Activated naive CD8-positive, alpha-beta T cell treated with anti-CD3 and anti-CD28 coated beads for 36 hours (primary cell): ENCODE measurements at regions not wholly inside any gene's neighbourhood (a gene's known extent, or its start where the extent isn't known, plus 50 kb on each side); places are given as distances from the start of the nearest gene placed in this dataset.

Source experiments
- DNase-seq: peaks from one replicate; pipeline ENCODE4 v3.0.0; 2021
- H3K27ac Mint-ChIP-seq: one replicate; pipeline ENCODE4 v1.8.0; 2022; ENCODE audit warnings: mild to moderate bottlenecking, moderate library complexity, mixed read lengths
- H3K27me3 Mint-ChIP-seq: one replicate; pipeline ENCODE4 v1.8.0; 2022; ENCODE audit warnings: mild to moderate bottlenecking, mixed read lengths
- H3K36me3 Mint-ChIP-seq: one replicate; pipeline ENCODE4 v1.8.0; 2021; ENCODE audit warnings: mild to moderate bottlenecking, mixed read lengths
- H3K4me1 Mint-ChIP-seq: one replicate; pipeline ENCODE4 v1.8.0; 2021; ENCODE audit warnings: mixed read lengths
- H3K4me3 Mint-ChIP-seq: one replicate; pipeline ENCODE4 v1.8.0; 2022; ENCODE audit warnings: mild to moderate bottlenecking, moderate library complexity, mixed read lengths
- H3K9me3 Mint-ChIP-seq: one replicate; pipeline ENCODE4 v1.8.0; 2022; ENCODE audit warnings: mixed read lengths

DNA sequence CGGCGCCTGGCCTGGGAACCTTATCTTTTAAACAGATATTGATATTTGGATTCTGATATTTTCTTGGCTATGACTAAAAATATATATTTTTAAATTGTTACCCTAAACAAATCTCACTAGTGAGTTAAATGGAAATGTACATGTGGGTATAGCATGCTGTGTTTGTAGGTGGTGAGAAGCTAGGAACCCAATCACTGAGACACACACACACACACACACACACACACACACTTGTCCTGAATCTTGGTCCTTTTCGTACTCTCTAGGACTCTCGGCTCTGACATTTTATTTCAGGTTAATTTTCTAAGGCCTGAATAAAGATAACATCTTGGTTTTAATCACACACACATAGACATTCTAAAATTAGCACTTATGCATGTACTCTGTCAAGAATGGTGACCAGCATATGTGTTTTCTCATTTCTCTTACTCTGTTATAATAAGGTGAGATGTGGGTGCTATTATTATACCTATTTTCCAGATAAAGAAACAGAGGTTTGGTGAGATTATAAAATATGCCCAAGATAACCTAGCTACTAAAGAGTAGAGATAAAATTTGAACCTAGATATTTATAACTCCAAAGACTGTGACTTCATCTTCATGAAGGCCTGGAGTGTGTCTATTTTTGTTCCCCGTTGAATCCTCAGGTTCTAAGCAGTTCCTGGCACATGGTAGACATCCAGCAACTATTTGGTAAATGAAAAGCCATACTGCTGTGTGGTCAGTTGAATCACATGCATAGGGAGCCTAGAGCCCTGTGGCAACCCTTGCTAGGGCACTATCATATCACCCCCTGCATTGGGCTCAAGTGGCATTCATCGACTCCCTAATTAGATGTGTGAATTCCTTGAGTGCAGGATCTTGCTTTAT lies 85.0 kb upstream of the RAB3GAP2 start:
- Mint-ChIP-seq H3K36me3 (no peaks in the 10 kb centered on the region), H3K4me3 (no peak overlapping the region), H3K27ac (no peak overlapping the region), H3K9me3 (peaks cover 1% of the 10 kb centered on the region), H3K27me3 (peaks cover 4% of the 10 kb centered on the region), H3K4me1 (no peaks in the 10 kb centered on the region)
- no peak for DNase-seq

GRCh38 chr1:220353229-220354012 lies 81.2 kb upstream of the RAB3GAP2 start:
- peaks cover 9% of the 10 kb centered on the region for H3K27me3 Mint-ChIP-seq
- H3K4me3 Mint-ChIP-seq: no peak overlapping the region
- H3K36me3 Mint-ChIP-seq: no peaks in the 10 kb centered on the region
- no peak overlapping the region for H3K27ac Mint-ChIP-seq
- DNase-seq: no peak
- no peaks in the 10 kb centered on the region for H3K4me1 Mint-ChIP-seq
- no peaks in the 10 kb centered on the region for H3K9me3 Mint-ChIP-seq

GRCh38 chr1:220348211-220348610 lies 76.0 kb upstream of the RAB3GAP2 start:
- Mint-ChIP-seq H3K9me3 (no peaks in the 10 kb centered on the region), H3K27me3 (peaks cover 18% of the 10 kb centered on the region), H3K4me1 (no peaks in the 10 kb centered on the region), H3K4me3 (no peak overlapping the region), H3K27ac (no peak overlapping the region), H3K36me3 (no peaks in the 10 kb centered on the region)
- no peak for DNase-seq

GRCh38 chr1:220347654-220348175 lies 75.5 kb upstream of the RAB3GAP2 start:
- no peak for DNase-seq
- Mint-ChIP-seq H3K27ac (no peak overlapping the region), H3K9me3 (no peaks in the 10 kb centered on the region), H3K36me3 (no peaks in the 10 kb centered on the region), H3K27me3 (peaks cover 17% of the 10 kb centered on the region), H3K4me3 (no peak overlapping the region), H3K4me1 (no peaks in the 10 kb centered on the region)

- H3K4me1 Mint-ChIP-seq: no peaks in the 10 kb centered on the region
- H3K27ac Mint-ChIP-seq: no peak overlapping the region
- no peak for DNase-seq
- peaks cover 11% of the 10 kb centered on the region for H3K27me3 Mint-ChIP-seq
- no peaks in the 10 kb centered on the region for H3K9me3 Mint-ChIP-seq
- H3K36me3 Mint-ChIP-seq: no peaks in the 10 kb centered on the region
- no peak overlapping the region for H3K4me3 Mint-ChIP-seq
Observed at GRCh38 chr1:220344745-220345144, 72.5 kb upstream of the RAB3GAP2 start.

- H3K36me3 Mint-ChIP-seq: no peaks in the 10 kb centered on the region
- DNase-seq: no peak
- no peaks in the 10 kb centered on the region for H3K9me3 Mint-ChIP-seq
Observed at GRCh38 chr1:220342853-220343252, 70.6 kb upstream of the RAB3GAP2 start.

DNA sequence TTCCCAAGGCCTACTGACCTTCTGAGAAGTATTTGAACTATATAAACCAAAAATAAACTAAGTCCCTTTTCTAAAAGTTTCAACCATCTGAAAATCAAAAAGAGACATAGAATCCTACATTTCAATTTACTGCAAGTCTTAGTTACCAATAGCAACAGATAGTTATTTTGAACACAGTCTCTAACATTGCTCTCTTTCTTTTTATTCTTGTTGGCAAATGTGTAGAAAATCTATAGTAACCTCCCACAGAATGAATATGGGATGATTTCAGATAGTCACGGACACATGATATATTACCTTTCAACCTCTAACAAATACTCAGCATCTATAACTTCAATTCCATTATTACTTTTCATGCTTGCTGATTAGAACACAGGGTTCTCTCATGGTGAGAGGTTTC lies 68.9 kb upstream of the RAB3GAP2 start:
- Mint-ChIP-seq H3K27me3 (no peaks in the 10 kb centered on the region), H3K27ac (no peak overlapping the region), H3K9me3 (no peaks in the 10 kb centered on the region), H3K4me3 (no peak overlapping the region), H3K4me1 (no peaks in the 10 kb centered on the region), H3K36me3 (no peaks in the 10 kb centered on the region)
- no peak for DNase-seq

More at GRCh38 chr1:220342853-220343252, 70.6 kb upstream of the RAB3GAP2 start:
- Mint-ChIP-seq H3K4me1 (no peaks in the 10 kb centered on the region), H3K4me3 (no peak overlapping the region), H3K27me3 (peaks cover 9% of the 10 kb centered on the region), H3K27ac (no peak overlapping the region)

DNA sequence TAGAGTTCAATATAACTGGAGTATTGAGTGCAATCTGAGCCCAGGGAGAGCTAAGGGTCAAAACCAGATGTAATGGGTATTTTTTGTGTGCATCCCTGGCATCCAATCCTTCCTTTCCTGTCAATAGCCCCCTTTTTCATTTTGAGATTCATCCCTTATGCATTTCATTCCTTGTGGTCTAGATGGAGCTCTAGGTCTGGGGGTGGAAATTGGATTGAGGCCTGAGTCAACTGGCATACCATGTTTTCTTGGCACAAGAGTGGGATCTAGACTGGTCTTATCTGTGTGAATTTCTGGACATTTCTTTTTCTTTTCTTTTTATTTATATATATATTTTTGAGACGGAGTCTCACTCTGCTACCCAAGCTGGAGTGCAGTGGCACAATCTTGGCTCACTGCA lies 67.3 kb upstream of the RAB3GAP2 start:
- Mint-ChIP-seq H3K36me3 (no peaks in the 10 kb centered on the region), H3K4me1 (no peaks in the 10 kb centered on the region), H3K4me3 (no peak overlapping the region), H3K9me3 (no peaks in the 10 kb centered on the region), H3K27me3 (no peaks in the 10 kb centered on the region), H3K27ac (no peak overlapping the region)
- DNase-seq: no peak

GRCh38 chr1:220338759-220339158 lies 66.5 kb upstream of the RAB3GAP2 start:
- DNase-seq: no peak
- Mint-ChIP-seq H3K9me3 (no peaks in the 10 kb centered on the region), H3K4me1 (no peaks in the 10 kb centered on the region), H3K27me3 (no peaks in the 10 kb centered on the region), H3K27ac (no peak overlapping the region), H3K4me3 (no peak overlapping the region), H3K36me3 (no peaks in the 10 kb centered on the region)

DNA sequence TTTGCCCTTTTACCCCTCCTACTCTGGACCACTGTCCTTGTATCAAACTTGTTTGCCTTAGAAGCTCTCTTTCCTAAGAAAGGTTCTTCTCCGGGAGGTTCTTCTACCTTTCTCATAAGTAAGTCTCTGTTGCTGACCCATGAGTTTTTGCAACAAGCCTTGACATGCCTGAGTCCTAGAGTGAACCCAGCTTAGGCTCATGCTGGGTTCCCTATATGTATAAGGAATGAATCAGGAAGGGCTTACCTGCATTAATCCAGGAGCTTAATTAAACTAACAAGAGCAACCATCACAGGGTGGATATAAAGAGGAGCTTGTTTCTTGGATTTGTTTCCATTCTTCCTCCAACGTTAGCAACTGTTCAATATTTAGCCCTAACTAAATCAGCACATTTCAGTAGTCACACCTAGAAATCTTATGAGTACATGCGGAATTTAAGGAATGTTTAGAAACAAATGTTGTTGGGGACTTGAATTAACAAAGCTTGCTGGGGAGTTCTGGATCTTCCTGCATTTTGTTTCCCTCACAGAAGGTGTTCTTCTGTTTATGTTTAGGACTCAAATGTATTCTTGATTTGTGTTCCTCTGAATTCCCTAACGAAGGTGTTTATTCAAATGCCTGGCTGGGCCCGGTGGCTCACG lies 64.3 kb upstream of the RAB3GAP2 start:
- Mint-ChIP-seq H3K36me3 (no peaks in the 10 kb centered on the region), H3K9me3 (no peaks in the 10 kb centered on the region), H3K27ac (no peak overlapping the region), H3K4me3 (no peak overlapping the region), H3K4me1 (no peaks in the 10 kb centered on the region), H3K27me3 (no peaks in the 10 kb centered on the region)
- no peak for DNase-seq

DNA sequence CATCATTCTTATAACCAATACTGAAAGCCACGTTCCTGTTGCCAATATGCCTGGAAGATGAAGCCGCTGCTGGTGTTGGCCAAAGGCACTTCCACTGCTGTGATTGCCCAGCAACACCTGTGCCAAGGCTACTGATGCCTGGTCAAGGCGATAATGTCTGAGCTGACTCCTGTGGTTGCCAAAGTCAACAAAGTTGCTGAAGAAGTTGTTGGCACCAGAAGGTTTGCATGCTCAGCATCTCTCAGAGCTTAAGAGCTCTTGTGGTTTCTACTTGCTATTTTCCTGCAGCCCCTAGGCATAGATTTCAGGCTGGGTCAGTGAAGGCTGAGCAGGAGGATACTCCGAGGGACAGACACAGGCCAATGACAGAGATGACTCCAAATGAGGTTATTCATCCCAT lies 63.4 kb upstream of the RAB3GAP2 start:
- Mint-ChIP-seq H3K36me3 (no peaks in the 10 kb centered on the region), H3K4me1 (no peaks in the 10 kb centered on the region), H3K27ac (no peak overlapping the region), H3K27me3 (no peaks in the 10 kb centered on the region), H3K4me3 (no peak overlapping the region), H3K9me3 (no peaks in the 10 kb centered on the region)
- no peak for DNase-seq

- no peaks in the 10 kb centered on the region for H3K4me1 Mint-ChIP-seq
- no peak overlapping the region for H3K27ac Mint-ChIP-seq
- no peak for DNase-seq
- H3K27me3 Mint-ChIP-seq: no peaks in the 10 kb centered on the region
- no peak overlapping the region for H3K4me3 Mint-ChIP-seq
- no peaks in the 10 kb centered on the region for H3K9me3 Mint-ChIP-seq
- H3K36me3 Mint-ChIP-seq: no peaks in the 10 kb centered on the region
Observed at GRCh38 chr1:220331318-220331717, 59.1 kb upstream of the RAB3GAP2 start.

DNA sequence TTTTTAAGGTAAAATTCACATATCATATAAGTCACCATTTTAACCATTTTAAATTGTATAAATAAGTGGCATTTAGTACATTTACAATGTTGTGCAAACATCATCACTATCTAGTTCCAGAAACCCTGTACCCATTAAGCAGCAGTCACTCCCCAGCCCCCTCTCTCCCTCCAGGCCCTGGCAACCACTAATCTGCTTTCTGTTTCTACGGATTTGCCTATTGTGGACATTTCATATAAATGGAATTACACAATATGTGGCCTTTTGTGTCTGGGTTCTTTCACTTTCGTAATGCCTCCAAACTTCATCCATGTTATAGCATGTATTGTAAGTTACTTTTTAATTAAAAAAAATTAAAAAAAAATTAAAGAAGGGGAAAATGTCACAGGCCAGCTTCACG lies 58.0 kb upstream of the RAB3GAP2 start:
- H3K27ac Mint-ChIP-seq: no peak overlapping the region
- no peaks in the 10 kb centered on the region for H3K36me3 Mint-ChIP-seq
- DNase-seq: no peak
- H3K9me3 Mint-ChIP-seq: no peaks in the 10 kb centered on the region
- H3K27me3 Mint-ChIP-seq: no peaks in the 10 kb centered on the region
- H3K4me1 Mint-ChIP-seq: no peaks in the 10 kb centered on the region
- H3K4me3 Mint-ChIP-seq: no peak overlapping the region

GRCh38 chr1:220327106-220327505 lies 54.9 kb upstream of the RAB3GAP2 start:
- H3K27ac Mint-ChIP-seq: no peak overlapping the region
- H3K4me1 Mint-ChIP-seq: no peaks in the 10 kb centered on the region
- no peaks in the 10 kb centered on the region for H3K36me3 Mint-ChIP-seq
- H3K4me3 Mint-ChIP-seq: no peak overlapping the region
- peaks cover 12% of the 10 kb centered on the region for H3K27me3 Mint-ChIP-seq
- no peak for DNase-seq
- no peaks in the 10 kb centered on the region for H3K9me3 Mint-ChIP-seq

- H3K27ac Mint-ChIP-seq: no peak overlapping the region
- H3K4me1 Mint-ChIP-seq: no peaks in the 10 kb centered on the region
Observed at GRCh38 chr1:220326578-220326977, 54.3 kb upstream of the RAB3GAP2 start.

More at GRCh38 chr1:220326578-220326977, 54.3 kb upstream of the RAB3GAP2 start:
- DNase-seq: no peak
- Mint-ChIP-seq H3K36me3 (no peaks in the 10 kb centered on the region), H3K9me3 (no peaks in the 10 kb centered on the region), H3K4me3 (no peak overlapping the region), H3K27me3 (peaks cover 13% of the 10 kb centered on the region)
